ENCODE measurements at regions not wholly inside any gene's neighbourhood (a gene's known extent, or its start where the extent isn't known, plus 50 kb on each side); places are given as distances from the start of the nearest gene placed in this dataset.

GRCh38 chr6:22222469-22222868 is 74.4 kb downstream of the PRL start:
- dilution Hi-C loops (cut with HindIII; ENCODE audit: low sequenced_read_pairs, unreplicated experiment): no loop called here
- DNase-seq: no peak
- no peak overlapping the region for H3K9ac ChIP-seq (ENCODE audit: low read depth, low read length)
- H2AK9ac ChIP-seq (replicated peaks; ENCODE audit: low read depth, low read length, poor library complexity): no peak overlapping the region
- H3K9me1 ChIP-seq (ENCODE audit: insufficient read depth, low read length): no peaks in the 10 kb centered on the region
- H2AFZ ChIP-seq (replicated peaks; ENCODE audit: low read length, poor library complexity): no peak overlapping the region
- no peak overlapping the region for H3K4me3 ChIP-seq (ENCODE audit: insufficient read depth, low read depth, low read length)
- no peaks in the 10 kb centered on the region for H4K20me1 ChIP-seq (ENCODE audit: insufficient read depth, low read length)
- no peak overlapping the region for H3K27ac ChIP-seq (ENCODE audit: insufficient read depth, low read length)
- H2BK15ac ChIP-seq (ENCODE audit: low read depth, low read length): no peak overlapping the region
- BruUV-seq (replicated peaks): no TSS peak
- CTCF ChIA-PET: no interaction called here
- in situ Hi-C loops (cut with MboI; ENCODE audit: low sequenced_read_pairs): no loop called here
- no peak overlapping the region for H2AK5ac ChIP-seq (ENCODE audit: low read depth, low read length)
- ATAC-seq (ENCODE audit: low read depth): no peak
- no peak overlapping the region for H2BK5ac ChIP-seq (ENCODE audit: low read depth, low read length, poor library complexity, severe bottlenecking)
- H3K27me3 ChIP-seq (ENCODE audit: control insufficient read depth, insufficient read depth, low read length): no peaks in the 10 kb centered on the region
- POLR2A ChIA-PET (ENCODE audit: unreplicated experiment): no interaction called here
- H4K5ac ChIP-seq (ENCODE audit: low read depth, low read length): no peak overlapping the region
- no peaks in the 10 kb centered on the region for H3K79me1 ChIP-seq (ENCODE audit: low read depth in 1 of 2, low read length in 2 of 2)
- H2BK20ac ChIP-seq (ENCODE audit: low read depth, low read length): no peak overlapping the region
- no peak overlapping the region for H2BK120ac ChIP-seq (ENCODE audit: low read depth, low read length)
- no peak for TF ChIP-seq POLR2A (IDR thresholded peaks at IDR 0.05; ENCODE audit: low read depth, low read length)
- TF ChIP-seq MXI1 (IDR thresholded peaks at IDR 0.05; ENCODE audit: borderline replicate concordance, low read depth, low read length): no peak
- no peak for TF ChIP-seq CEBPB (IDR thresholded peaks at IDR 0.05; ENCODE audit: low read depth, low read length)
- no peak for TF ChIP-seq NFE2L2 (IDR thresholded peaks at IDR 0.05; ENCODE audit: low read depth, low read length)
- no peak for TF ChIP-seq BHLHE40 (IDR thresholded peaks at IDR 0.05; ENCODE audit: low read depth, low read length)
- TF ChIP-seq SMC3 (IDR thresholded peaks at IDR 0.05; ENCODE audit: low read depth, low read length): no peak
- TF ChIP-seq RAD21 (IDR thresholded peaks at IDR 0.05; ENCODE audit: low read length): no peak
- TF ChIP-seq CTCF (conservative IDR thresholded peaks at IDR 0.05; ENCODE audit: low read depth, low read length): no peak
- no peak for TF ChIP-seq MAFK (IDR thresholded peaks at IDR 0.05; ENCODE audit: low read depth, low read length)
- no peak for TF ChIP-seq CHD1 (IDR thresholded peaks at IDR 0.05; ENCODE audit: low read depth, low read length)
- no peak for TF ChIP-seq MAZ (IDR thresholded peaks at IDR 0.05; ENCODE audit: borderline replicate concordance, low read depth, low read length)
- TF ChIP-seq USF2 (IDR thresholded peaks at IDR 0.05; ENCODE audit: low read depth, low read length): no peak
- no peak for TF ChIP-seq RCOR1 (IDR thresholded peaks at IDR 0.05; ENCODE audit: insufficient replicate concordance, low read length)
- no peak for TF ChIP-seq RFX5 (IDR thresholded peaks at IDR 0.05; ENCODE audit: low read depth, low read length)
- no peak for TF ChIP-seq FOS (IDR thresholded peaks at IDR 0.05; ENCODE audit: low read depth, low read length)
- TF ChIP-seq, protein P1, sequence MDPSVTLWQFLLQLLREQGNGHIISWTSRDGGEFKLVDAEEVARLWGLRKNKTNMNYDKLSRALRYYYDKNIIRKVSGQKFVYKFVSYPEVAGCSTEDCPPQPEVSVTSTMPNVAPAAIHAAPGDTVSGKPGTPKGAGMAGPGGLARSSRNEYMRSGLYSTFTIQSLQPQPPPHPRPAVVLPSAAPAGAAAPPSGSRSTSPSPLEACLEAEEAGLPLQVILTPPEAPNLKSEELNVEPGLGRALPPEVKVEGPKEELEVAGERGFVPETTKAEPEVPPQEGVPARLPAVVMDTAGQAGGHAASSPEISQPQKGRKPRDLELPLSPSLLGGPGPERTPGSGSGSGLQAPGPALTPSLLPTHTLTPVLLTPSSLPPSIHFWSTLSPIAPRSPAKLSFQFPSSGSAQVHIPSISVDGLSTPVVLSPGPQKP (IDR thresholded peaks at IDR 0.05; ENCODE audit: borderline replicate concordance, low read depth, low read length): no peak
- no peaks in the 10 kb centered on the region; the same call in 1 of the 2 replicates for H3K4me1 ChIP-seq (ENCODE audit: control insufficient read depth, insufficient read depth, low read length)
- WGBS, 2 experiments (ENCODE audit: extremely low coverage in 2 of 2, insufficient read length in 1 of 2): 80 to 100% methylated on average over 1 to 2 of the region's 6 CpGs
- H3K23ac ChIP-seq (ENCODE audit: low read depth, low read length): no peak overlapping the region
- H4K91ac ChIP-seq (ENCODE audit: insufficient read depth, low read depth, low read length): no peak overlapping the region
- H3K36me3 ChIP-seq (ENCODE audit: control insufficient read depth, insufficient read depth, low read length): no peaks in the 10 kb centered on the region
- H4K8ac ChIP-seq (ENCODE audit: low read depth in 2 of 2, low read length in 2 of 2): no peak overlapping the region
- H3K56ac ChIP-seq (ENCODE audit: extremely low read depth, insufficient read depth, low read length): no peak overlapping the region
- H3K9me3 ChIP-seq (ENCODE audit: control insufficient read depth, insufficient read depth, low read length): no peaks in the 10 kb centered on the region
- H3K14ac ChIP-seq (replicated peaks; ENCODE audit: low read depth, low read length): no peak overlapping the region
- H3K4ac ChIP-seq (ENCODE audit: low read depth, low read length): no peak overlapping the region
- H3K18ac ChIP-seq (ENCODE audit: low read depth, low read length): no peak overlapping the region
- H3K4me2 ChIP-seq (ENCODE audit: low read depth, low read length): no peak overlapping the region
- intact Hi-C loops (cut with micrococcal nuclease): no loop called here
